ENCODE measurements at regions not wholly inside any gene's neighbourhood (a gene's known extent, or its start where the extent isn't known, plus 50 kb on each side); places are given as distances from the start of the nearest gene placed in this dataset.

GRCh38 chr13:109998037-109998436 is 211.7 kb upstream of the IRS2 start:
- TF ChIP-seq CTCF (IDR thresholded peaks at IDR 0.05; ENCODE audit: control extremely low read depth in 1 of 3, insufficient read depth in 1 of 3, low read depth in 1 of 3, low read length in 3 of 3) (no peak), CREB1 (IDR thresholded peaks at IDR 0.05) (no peak), CEBPB (IDR thresholded peaks at IDR 0.05; ENCODE audit: low read depth, low read length) (no peak), CBX8 (IDR thresholded peaks at IDR 0.05; ENCODE audit: borderline replicate concordance, low read depth, low read length) (no peak), POLR2A (IDR thresholded peaks at IDR 0.05; ENCODE audit: control extremely low read depth in 1 of 2, low read depth in 2 of 2, low read length in 2 of 2) (no peak), HDAC6 (IDR thresholded peaks at IDR 0.05; ENCODE audit: low read depth, low read length) (no peak), EZH2 (IDR thresholded peaks at IDR 0.05; ENCODE audit: low read depth, low read length, severe bottlenecking) (no peak), RNF2 (IDR thresholded peaks at IDR 0.05; ENCODE audit: borderline replicate concordance, low read depth, low read length, missing control alignments, poor library complexity, severe bottlenecking) (no peak), SRF (IDR thresholded peaks at IDR 0.05; ENCODE audit: low read depth, low read length) (no peak), NRF1 (IDR thresholded peaks at IDR 0.05; ENCODE audit: low read depth, low read length) (no peak), MAX (IDR thresholded peaks at IDR 0.05) (no peak), CBX5 (IDR thresholded peaks at IDR 0.05; ENCODE audit: low read depth, low read length) (no peak)

Measured in H1 (cell line).